Panc1 (cell line): ENCODE measurements at regions not wholly inside any gene's neighbourhood (a gene's known extent, or its start where the extent isn't known, plus 50 kb on each side); places are given as distances from the start of the nearest gene placed in this dataset.

ENCODE experiments used
- ATAC-seq: fragments of 200-7000 bp; cut with Tn5 transposase; 2 replicates; pipeline ENCODE4 v1.9.1; 2020; ENCODE audit warnings: mild to moderate bottlenecking, moderate library complexity
- BruUV-seq: library from RNA; stranded (reverse); fragments of 400-500 nt; replicated peaks from 2 replicates; lab custom pipeline; 2021; lab: Mats Ljungman, UMichigan
- CTCF ChIA-PET: fragments of 300-600 bp; sonication (Branson Sonifier 250); formaldehyde crosslinking; loops from one replicate; lab custom pipeline; 2022; ENCODE audit warnings: antibody characterized with exemption; lab: Charles Lee
- POLR2A ChIA-PET: fragments of 300-600 bp; sonication (Branson Sonifier 250); formaldehyde crosslinking; loops from one replicate; lab custom pipeline; 2022; ENCODE audit warnings: antibody characterized with exemption; lab: Charles Lee
- DNase-seq: peaks from one replicate; pipeline ENCODE4 v3.0.0-alpha.2; 2010; ENCODE audit warnings: low read depth, low spot score
- H3K27ac ChIP-seq: 2 replicates; pipeline ENCODE4 v1.5.1; 2011; ENCODE audit warnings: mild to moderate bottlenecking, low read length, inconsistent platforms
- H3K27me3 ChIP-seq: fragments of 200-500 bp; sonication (Bioruptor generic); 2 replicates; pipeline ENCODE4 v1.6.0; 2014; ENCODE audit warnings: low read length, inconsistent platforms; ENCODE audit not compliant: control insufficient read depth, insufficient read depth
- H3K36me3 ChIP-seq: fragments of 200-500 bp; sonication (Bioruptor generic); 2 replicates; pipeline ENCODE4 v1.5.1; 2014; ENCODE audit warnings: inconsistent platforms, mild to moderate bottlenecking, low read length, moderate library complexity; ENCODE audit not compliant: control insufficient read depth, insufficient read depth
- H3K4me1 ChIP-seq: 2 replicates; pipeline ENCODE4 v1.5.1; 2011; ENCODE audit warnings: inconsistent platforms, mild to moderate bottlenecking, low read length, moderate library complexity; ENCODE audit not compliant: control insufficient read depth, insufficient read depth
- H3K4me3 ChIP-seq, 2 experiments: 2 replicates each; pipeline ENCODE4 v1.5.1; 2011 to 2012; ENCODE audit warnings: low read depth in 2 of 2, low read length in 2 of 2, mild to moderate bottlenecking in 2 of 2, inconsistent platforms in 1 of 2, moderate library complexity in 1 of 2
- H3K9me3 ChIP-seq: fragments of 200-500 bp; sonication (Bioruptor generic); 2 replicates; pipeline ENCODE4 v1.5.1; 2014; ENCODE audit warnings: low read depth, mild to moderate bottlenecking, inconsistent platforms, low read length, moderate library complexity; ENCODE audit not compliant: control insufficient read depth, insufficient read depth
- CTCF ChIP-seq: fragments of 450-650 bp; IDR thresholded peaks from 2 replicates; pipeline ENCODE4 v1.5.1; 2017; ENCODE audit warnings: mild to moderate bottlenecking
- POLR2AphosphoS5 ChIP-seq: IDR thresholded peaks from 2 replicates; pipeline ENCODE4 v1.6.1; 2012; ENCODE audit warnings: mild to moderate bottlenecking, low read depth, low read length, moderate library complexity
- REST ChIP-seq, 2 experiments: IDR thresholded peaks; 2 replicates each; pipeline ENCODE4 v1.6.1; 2011 to 2012; ENCODE audit warnings: low read depth in 2 of 2, control low read depth in 1 of 2, low read length in 1 of 2, mild to moderate bottlenecking in 1 of 2, moderate library complexity in 1 of 2; ENCODE audit not compliant: insufficient read depth in 1 of 2
- SIN3A ChIP-seq: IDR thresholded peaks from 2 replicates; pipeline ENCODE4 v1.6.1; 2012; ENCODE audit warnings: low read depth, mild to moderate bottlenecking, low read length, moderate library complexity, borderline replicate concordance; ENCODE audit not compliant: insufficient read depth
- TCF7L2 ChIP-seq: IDR thresholded peaks from 2 replicates; pipeline ENCODE4 v1.6.1; 2011; ENCODE audit warnings: mild to moderate bottlenecking, low read depth, low read length, inconsistent platforms
- in situ Hi-C: cut with HindIII; loops from 2 replicates; pipeline ENCODE4 v1.10.0; 2016; ENCODE audit warnings: low sequenced_read_pairs, low pct_unique_long_range_greater_than_20kb
- intact Hi-C: fragments of 100-400 bp; cut with micrococcal nuclease; formaldehyde crosslinking; loops from one replicate; pipeline ENCODE4 v1.10.0; 2022; ENCODE audit not compliant: unreplicated experiment

DNA sequence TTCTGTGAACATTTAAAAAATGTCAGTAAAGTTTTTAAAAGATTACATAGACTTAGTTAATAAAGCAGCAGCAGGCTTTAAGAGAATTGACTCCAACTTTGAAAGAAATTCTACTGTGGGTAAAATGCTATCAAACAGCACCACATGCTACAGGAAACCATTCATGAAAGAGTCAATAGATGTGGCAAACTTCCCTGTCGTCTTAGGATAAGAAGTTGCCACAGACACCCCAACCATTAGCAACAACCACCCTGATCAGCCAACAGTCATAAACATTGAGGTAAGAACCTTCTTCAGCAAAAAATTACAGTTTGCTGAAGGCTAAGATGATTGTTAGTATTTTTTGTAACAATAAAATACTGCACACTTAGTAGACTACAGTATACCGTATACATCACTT, 278.2 kb downstream of the CSNK1G3 start:
- TF ChIP-seq SIN3A (no peak), REST (IDR thresholded peaks at IDR 0.05; ENCODE audit: insufficient read depth in 1 of 2, low read depth in 2 of 2, low read length in 1 of 2) (no peak), CTCF (no peak), POLR2AphosphoS5 (no peak), TCF7L2 (no peak)
- no peak for DNase-seq
- no peak for ATAC-seq
- CTCF ChIA-PET = no interaction called here
- H3K27ac ChIP-seq = no peak overlapping the region
- H3K9me3 ChIP-seq = peaks cover 13% of the 10 kb centered on the region; the same call in 1 of the 2 replicates
- no TSS peak for BruUV-seq
- peaks cover 13% of the 10 kb centered on the region for H3K4me1 ChIP-seq
- in situ Hi-C loops = no loop called here
- intact Hi-C loops = no loop called here
- H3K27me3 ChIP-seq = no peaks in the 10 kb centered on the region
- no peak overlapping the region for H3K4me3 ChIP-seq
- POLR2A ChIA-PET = no interaction called here
- no peaks in the 10 kb centered on the region for H3K36me3 ChIP-seq

DNA sequence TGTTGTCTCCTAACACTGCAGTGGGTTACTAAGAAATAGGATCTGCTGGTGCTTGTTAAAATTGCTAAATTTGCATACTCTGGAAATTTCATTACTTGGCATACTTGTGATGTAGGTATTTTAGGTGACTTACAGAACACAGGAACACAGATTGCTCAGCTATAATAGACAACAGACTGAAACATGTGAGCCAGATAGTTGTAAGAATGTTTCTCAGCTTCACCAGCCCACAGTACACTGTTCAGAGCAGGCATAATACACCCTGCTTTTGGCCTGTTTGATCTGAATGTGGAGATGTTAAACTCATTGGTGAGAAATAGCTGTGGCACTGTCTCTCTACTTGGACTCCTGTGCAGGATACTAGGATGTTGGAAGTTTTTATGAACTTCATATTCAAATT, 275.7 kb downstream of the CSNK1G3 start:
- no peak for ATAC-seq
- no peak for TF ChIP-seq SIN3A
- TF ChIP-seq TCF7L2 = no peak
- TF ChIP-seq REST (IDR thresholded peaks at IDR 0.05; ENCODE audit: insufficient read depth in 1 of 2, low read depth in 2 of 2, low read length in 1 of 2) = no peak
- no peak for TF ChIP-seq POLR2AphosphoS5
- TF ChIP-seq CTCF = no peak
- CTCF ChIA-PET = no interaction called here
- Histone ChIP-seq H3K36me3 (no peaks in the 10 kb centered on the region), H3K4me3 (no peak overlapping the region), H3K27ac (peak overlapping the region; percentile 64; the same call in 1 of the 2 replicates), H3K27me3 (no peaks in the 10 kb centered on the region), H3K9me3 (peaks cover 13% of the 10 kb centered on the region; the same call in 1 of the 2 replicates), H3K4me1 (peaks cover 13% of the 10 kb centered on the region)
- in situ Hi-C loops (no loop called here), intact Hi-C loops (no loop called here)
- no TSS peak for BruUV-seq
- POLR2A ChIA-PET = interaction anchor here (0.6 kb wide), 1 partner anchor 820 kb away, joined by 5 read pairs; no protein-coding TSS in a partner anchor
- no peak for DNase-seq
